HG02870 (cell line): ENCODE measurements at regions not wholly inside any gene's neighbourhood (a gene's known extent, or its start where the extent isn't known, plus 50 kb on each side); places are given as distances from the start of the nearest gene placed in this dataset.
"Not testable (repeated sequence)": the region's sequence is repeated elsewhere in the genome, so short reads cannot be mapped to it uniquely, and the experiment has no call there.

Source experiments
- ATAC-seq: cut with Tn5 transposase; IDR thresholded peaks from one replicate; pipeline ENCODE4 v1.9.1; 2021; ENCODE audit warnings: mild to moderate bottlenecking, moderate library complexity; ENCODE audit not compliant: unreplicated experiment

- ATAC-seq = not testable (repeated sequence)
These were observed 439.6 kb upstream of the B3GAT1 start for GRCh38 chr11:134851503-134852224.

DNA sequence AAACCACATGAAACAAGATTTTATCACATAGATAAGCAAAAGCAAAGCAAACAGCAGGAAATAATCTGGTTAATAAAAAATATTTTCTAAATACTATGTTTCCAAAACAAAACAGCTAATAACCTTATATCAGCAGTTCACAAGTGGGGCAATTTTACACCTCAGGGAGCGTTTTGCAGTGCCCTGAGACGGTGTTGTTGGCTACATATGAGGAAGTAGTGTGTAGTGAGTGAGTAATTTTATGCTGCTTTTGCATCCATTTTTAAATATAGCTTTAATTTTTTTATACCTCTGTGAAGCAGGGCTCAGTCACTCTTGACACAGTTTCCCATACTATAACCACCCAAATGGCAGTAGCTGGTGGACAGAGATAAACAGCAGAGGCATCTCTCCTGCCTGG lies 438.5 kb upstream of the B3GAT1 start:
- ATAC-seq = no peak

GRCh38 chr11:134849833-134850232 lies 437.8 kb upstream of the B3GAT1 start:
- ATAC-seq = no peak

- no peak for ATAC-seq
These were observed 435.2 kb upstream of the B3GAT1 start for GRCh38 chr11:134847083-134847715.

GRCh38 chr11:134846328-134847082 lies 434.5 kb upstream of the B3GAT1 start:
- ATAC-seq = no peak

DNA sequence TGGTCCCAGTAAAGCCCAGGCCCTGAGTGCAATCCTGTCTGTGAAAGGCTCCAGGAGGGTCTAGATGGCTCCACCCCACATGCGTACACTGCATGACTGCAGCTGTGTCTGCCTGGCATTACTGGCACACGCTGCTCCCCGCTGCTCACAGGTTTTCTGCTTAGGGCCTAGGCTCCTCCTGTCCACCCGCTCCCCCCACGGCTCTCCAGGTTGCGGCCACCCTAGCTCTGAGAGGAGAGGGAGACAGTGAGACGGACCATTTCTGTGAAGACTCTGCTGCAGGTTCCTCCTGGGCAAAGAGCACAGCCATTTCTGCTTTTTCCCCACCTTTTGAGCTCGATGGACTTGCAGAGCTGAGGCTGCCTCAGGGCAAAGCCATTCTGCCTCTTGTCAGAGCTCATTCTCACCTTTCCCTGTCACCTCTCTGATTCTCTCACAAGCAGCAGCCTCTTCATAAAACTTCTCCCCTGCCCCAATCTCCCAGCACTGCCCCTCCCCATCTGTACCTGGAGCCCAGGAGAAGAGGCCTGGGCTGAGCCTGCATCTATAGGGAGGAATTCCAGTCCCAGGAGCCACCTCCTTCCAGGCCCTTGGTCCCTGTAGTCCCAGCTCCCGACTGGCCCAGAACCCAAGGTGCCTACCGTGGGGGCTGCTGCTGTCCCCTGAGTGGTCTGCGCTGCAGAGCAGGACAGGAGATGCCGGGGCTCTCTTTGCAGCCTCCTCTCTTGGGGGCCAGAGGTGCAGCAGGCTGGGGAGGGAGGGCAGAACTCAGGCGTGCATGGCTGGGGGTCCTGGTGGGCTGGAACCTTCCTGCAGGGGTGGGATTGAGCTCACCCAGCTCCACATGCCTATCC lies 433.7 kb upstream of the B3GAT1 start:
- ATAC-seq = no peak

GRCh38 chr11:134844838-134845237 lies 432.8 kb upstream of the B3GAT1 start:
- no peak for ATAC-seq

DNA sequence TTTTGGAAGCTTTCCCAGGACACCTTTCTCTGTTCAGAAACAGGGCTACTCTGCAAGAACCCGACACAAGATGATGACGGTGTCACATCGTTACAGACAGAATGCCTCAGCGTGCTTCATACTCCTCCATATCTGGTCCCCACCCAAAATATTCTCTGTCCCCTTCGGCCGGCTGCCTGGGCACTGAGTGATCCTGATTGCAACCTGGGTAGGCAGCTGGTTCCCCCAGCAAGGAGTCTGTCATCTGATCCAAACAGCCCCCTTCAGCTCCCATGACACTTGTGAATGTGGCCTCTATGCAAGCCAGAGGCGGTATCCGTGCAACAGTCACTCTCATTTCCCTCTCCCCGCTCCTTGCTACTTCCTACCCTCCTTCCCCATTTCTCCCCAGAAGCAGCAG lies 431.7 kb upstream of the B3GAT1 start:
- no peak for ATAC-seq

DNA sequence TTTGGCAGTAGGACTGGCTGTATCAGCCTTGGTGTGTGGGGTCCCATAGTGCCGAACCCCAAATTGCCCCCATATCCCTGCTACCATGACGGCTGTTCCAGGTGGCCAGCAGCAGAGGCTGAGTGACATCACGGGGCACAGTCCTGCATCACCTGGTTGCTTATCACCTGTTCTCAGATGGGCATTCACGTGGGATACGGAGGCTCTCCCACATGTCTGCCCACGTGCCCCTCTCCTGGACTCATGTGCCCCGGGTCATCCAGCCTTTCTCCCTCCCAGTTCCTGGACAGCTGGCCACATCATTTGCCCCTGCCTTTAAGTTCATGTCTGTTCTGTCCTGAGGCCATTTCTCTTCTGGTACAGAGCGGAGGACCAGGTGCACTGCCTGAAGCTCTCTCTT lies 431.0 kb upstream of the B3GAT1 start:
- ATAC-seq = no peak

- ATAC-seq = no peak
These were observed 429.9 kb upstream of the B3GAT1 start for GRCh38 chr11:134841972-134842371.

DNA sequence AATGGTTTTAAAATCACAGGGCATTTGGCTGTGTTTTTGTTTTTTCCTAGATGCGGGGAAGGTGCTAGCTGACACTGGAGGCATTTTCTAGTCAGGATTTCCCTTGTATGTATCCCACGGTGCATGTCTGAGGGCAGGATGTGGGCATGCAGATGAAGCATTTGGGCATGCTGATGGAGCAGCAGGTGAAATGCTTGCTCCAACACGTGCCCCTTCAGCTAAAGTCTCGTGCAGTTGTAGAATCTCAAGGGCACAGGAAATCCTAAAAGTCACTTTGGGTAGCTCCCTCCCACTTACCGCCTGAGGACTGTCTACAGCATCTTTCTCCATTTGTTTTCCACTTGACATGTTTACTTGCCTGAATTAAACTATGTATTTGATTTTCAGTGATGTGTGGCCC lies 429.4 kb upstream of the B3GAT1 start:
- no peak for ATAC-seq

DNA sequence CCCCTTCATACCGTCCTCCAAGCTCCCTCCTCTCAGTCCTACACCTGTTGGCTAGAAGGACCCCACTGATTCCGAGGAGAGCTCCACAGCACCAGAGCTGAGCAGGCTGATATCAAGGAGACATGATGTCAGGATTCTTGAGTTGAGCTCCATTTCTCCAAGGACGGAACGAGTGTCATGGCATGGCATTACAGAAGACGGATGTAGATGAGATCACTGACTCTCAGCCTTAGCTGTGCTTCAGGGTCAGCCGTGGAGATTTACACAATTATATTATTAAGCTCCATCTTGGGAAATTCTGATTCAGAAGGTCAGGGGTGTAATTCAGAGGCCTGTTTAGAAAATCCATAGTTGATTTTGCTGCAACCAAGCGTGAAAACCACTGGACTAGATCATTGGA lies 428.9 kb upstream of the B3GAT1 start:
- no peak for ATAC-seq

DNA sequence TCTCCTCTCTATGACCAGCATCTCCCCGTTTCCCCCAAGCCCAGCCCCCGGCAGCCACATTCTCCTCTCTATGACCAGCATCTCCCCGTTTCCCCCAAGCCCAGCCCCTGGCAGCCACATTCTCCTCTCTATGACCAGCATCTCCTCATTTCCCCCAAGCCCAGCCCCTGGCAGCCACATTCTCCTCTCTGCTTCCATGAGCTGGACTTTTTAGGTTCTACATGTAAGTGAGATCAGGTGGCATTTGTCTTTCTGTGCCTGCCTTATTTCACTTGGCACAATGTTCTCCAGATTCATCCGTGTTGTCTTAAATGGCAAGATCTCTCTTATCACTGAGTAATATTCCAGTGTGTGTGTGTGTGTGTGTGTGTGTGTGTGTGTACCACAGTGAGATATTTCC lies 428.1 kb upstream of the B3GAT1 start:
- ATAC-seq = not testable (repeated sequence)

GRCh38 chr11:134838708-134839107 lies 426.7 kb upstream of the B3GAT1 start:
- ATAC-seq = no peak

- ATAC-seq = no peak
These were observed 425.8 kb upstream of the B3GAT1 start for GRCh38 chr11:134837887-134838232.

DNA sequence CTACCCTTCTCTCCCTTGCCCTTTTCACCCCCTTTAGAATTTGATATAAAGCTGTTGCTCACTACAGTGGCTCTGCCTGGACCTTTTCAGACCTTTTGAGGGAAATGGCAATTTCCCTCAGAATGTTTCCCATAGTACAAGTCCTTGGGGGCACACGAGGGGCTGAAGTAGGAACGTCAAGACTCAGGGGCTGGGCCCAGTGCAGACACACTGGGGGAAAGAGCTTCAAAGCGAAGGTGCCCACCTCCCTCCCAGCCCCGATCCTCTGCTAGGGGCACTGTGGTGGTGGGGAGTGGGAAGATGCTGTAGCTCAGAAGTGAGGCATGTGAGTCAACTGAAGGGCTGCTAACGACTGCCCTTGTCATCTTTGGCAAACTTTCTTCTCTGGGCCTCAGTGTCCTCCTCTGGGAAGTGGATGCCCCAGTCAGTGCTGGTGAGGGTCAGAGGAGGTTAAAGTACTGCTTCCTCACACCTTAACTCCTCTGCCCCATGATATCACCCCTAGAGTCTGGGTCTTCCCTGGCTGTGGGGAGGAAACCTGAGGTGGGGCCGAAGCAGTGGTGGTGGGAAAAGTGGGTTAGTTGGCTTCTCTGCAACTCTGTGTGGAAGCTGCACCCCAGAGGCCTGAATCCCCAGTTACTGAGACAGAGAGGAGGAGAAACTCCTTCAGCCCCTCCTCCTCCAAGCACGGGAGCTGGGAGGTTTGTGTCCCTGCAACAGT lies 425.3 kb upstream of the B3GAT1 start:
- ATAC-seq = no peak

DNA sequence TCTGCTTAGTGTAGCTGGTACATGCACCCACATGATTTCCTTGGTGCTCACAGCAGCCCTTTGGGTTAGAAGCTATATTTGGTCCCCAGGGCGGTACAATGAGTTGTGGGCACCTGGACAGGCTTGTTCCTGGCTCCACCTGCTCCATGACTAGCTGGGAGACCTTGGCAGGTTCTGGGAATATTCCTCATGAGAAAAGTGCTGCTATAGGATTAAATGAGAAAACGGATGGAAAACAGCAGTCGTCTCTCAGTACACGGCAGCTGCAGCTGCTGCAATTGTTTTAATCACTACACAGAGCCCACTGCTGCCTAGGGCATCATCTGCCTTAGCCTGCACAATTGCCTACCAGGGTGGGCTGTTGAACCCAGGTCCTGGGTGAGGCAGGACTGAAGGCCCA lies 424.5 kb upstream of the B3GAT1 start:
- no peak for ATAC-seq

GRCh38 chr11:134835561-134835960 lies 423.5 kb upstream of the B3GAT1 start:
- no peak for ATAC-seq

GRCh38 chr11:134830312-134830711 lies 418.3 kb upstream of the B3GAT1 start:
- no peak for ATAC-seq

DNA sequence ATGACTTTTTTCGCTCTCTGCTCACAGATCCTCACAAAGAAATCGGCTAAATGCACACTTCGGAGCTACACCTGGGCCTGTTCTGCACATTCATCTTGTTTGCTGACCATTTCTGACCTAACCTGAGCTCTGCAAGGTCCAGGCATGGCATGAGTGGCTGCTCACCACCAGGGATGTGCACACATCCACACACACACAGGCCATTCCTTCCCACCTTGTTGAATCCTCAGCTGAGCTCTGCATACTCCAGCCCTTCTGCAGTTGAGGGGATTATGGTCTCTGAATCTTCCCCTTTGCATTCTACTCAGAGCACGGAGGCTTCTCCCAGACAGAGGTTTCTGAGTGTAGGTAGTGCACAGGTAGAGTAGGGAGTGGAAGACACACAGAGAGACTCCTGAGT lies 411.9 kb upstream of the B3GAT1 start:
- no peak for ATAC-seq

DNA sequence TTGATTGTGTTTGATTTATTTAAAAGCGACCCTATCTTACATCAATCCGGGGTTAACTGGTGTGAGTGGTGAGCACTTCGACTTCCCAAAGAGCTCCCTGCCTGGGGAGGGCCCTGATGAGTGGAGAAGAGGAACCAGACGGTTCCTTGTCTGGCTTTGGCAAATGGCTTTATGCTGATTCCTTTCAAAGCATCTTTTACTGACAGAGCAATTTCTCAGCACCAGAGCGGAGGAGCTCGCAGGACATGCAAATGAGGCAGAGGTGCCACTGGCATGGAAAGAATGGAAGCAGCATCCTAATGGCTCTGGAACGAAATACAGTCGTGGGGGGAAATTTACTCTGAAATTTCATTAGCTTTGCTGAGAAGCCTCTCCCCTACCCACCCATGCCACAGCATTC lies 410.9 kb upstream of the B3GAT1 start:
- ATAC-seq = no peak
